HL-60 (cell line): ENCODE measurements at regions not wholly inside any gene's neighbourhood (a gene's known extent, or its start where the extent isn't known, plus 50 kb on each side); places are given as distances from the start of the nearest gene placed in this dataset.

Experiments
- CTCF ChIP-seq: IDR thresholded peaks from one replicate; pipeline ENCODE4 v1.5.1; 2011; ENCODE audit warnings: low read length, control low read depth, inconsistent platforms; ENCODE audit not compliant: insufficient read depth
- GABPA ChIP-seq: IDR thresholded peaks from 2 replicates; pipeline ENCODE4 v1.6.1; 2012; ENCODE audit warnings: low read depth
- POLR2AphosphoS5 ChIP-seq: IDR thresholded peaks from 2 replicates; pipeline ENCODE4 v1.6.1; 2012; ENCODE audit warnings: low read depth
- REST ChIP-seq: IDR thresholded peaks from 2 replicates; pipeline ENCODE4 v1.6.1; 2012; ENCODE audit warnings: low read depth; ENCODE audit not compliant: insufficient replicate concordance
- SPI1 ChIP-seq: IDR thresholded peaks from 2 replicates; pipeline ENCODE4 v1.6.1; 2012; ENCODE audit warnings: low read depth, mild to moderate bottlenecking, borderline replicate concordance

GRCh38 chr1:78779831-78780230, 130.2 kb downstream of the IFI44 start:
- TF ChIP-seq POLR2AphosphoS5 (no peak), GABPA (no peak), REST (no peak), CTCF (no peak), SPI1 (no peak)
